CD14-positive monocyte (primary cell): ENCODE measurements at regions not wholly inside any gene's neighbourhood (a gene's known extent, or its start where the extent isn't known, plus 50 kb on each side); places are given as distances from the start of the nearest gene placed in this dataset.

Source experiments
- DNase-seq, 3 donors: peaks; one replicate each; pipeline ENCODE4 v3.0.0-alpha.2; 2011 to 2022
- H2AFZ ChIP-seq: 2 replicates; pipeline ENCODE4 v1.6.0; 2012; ENCODE audit warnings: mild to moderate bottlenecking, low read depth, low read length, inconsistent platforms; ENCODE audit not compliant: insufficient read depth, poor library complexity, severe bottlenecking
- H3K27ac ChIP-seq, 2 donors: 1 replicate in 1 of 2; 2 replicates in 1 of 2; pipeline ENCODE4 v1.5.1; 2012 to 2013; ENCODE audit warnings: low read length in 2 of 2, control low read depth in 1 of 2, inconsistent platforms in 1 of 2, low read depth in 1 of 2, mild to moderate bottlenecking in 1 of 2
- H3K27me3 ChIP-seq, 2 donors: one replicate each; pipeline versions ENCODE4 v1.6.0 to v1.6.1; 2011 to 2013; ENCODE audit warnings: low read length in 2 of 2; ENCODE audit not compliant: control insufficient read depth in 2 of 2, insufficient read depth in 2 of 2
- H3K36me3 ChIP-seq, 2 donors: replicated peaks in 1 of 2; 1 replicate in 1 of 2; 2 replicates in 1 of 2; pipeline versions ENCODE4 v1.5.1 to v1.6.1; 2012 to 2013; ENCODE audit warnings: low read length in 2 of 2, control low read depth in 1 of 2, inconsistent platforms in 1 of 2, mild to moderate bottlenecking in 1 of 2; ENCODE audit not compliant: insufficient read depth in 2 of 2, control insufficient read depth in 1 of 2
- H3K4me1 ChIP-seq, 2 donors: 1 replicate in 1 of 2; 2 replicates in 1 of 2; pipeline versions ENCODE4 v1.5.1 to v1.6.1; 2012 to 2013; ENCODE audit warnings: low read length in 2 of 2, control low read depth in 1 of 2, inconsistent platforms in 1 of 2, mild to moderate bottlenecking in 1 of 2, moderate library complexity in 1 of 2; ENCODE audit not compliant: insufficient read depth in 2 of 2, control insufficient read depth in 1 of 2
- H3K4me2 ChIP-seq: replicated peaks from 2 replicates; pipeline ENCODE3; 2012; ENCODE audit warnings: low read length, moderate library complexity, mild to moderate bottlenecking; ENCODE audit not compliant: poor library complexity, severe bottlenecking; ENCODE audit errors: extremely low read depth
- H3K4me3 ChIP-seq, 3 experiments: fragments of 200-600 bp in 1 of 3; sonication (generic) in 1 of 3; replicated peaks in 1 of 3; 1 replicate in 2 of 3; 2 replicates in 1 of 3; pipeline ENCODE4 v1.5.1; 2011 to 2013; ENCODE audit warnings: low read length in 3 of 3, mild to moderate bottlenecking in 3 of 3, control low read depth in 2 of 3, low read depth in 2 of 3, inconsistent platforms in 1 of 3, moderate library complexity in 1 of 3
- H3K79me2 ChIP-seq: 2 replicates; pipeline ENCODE4 v1.6.0; 2012; ENCODE audit warnings: mild to moderate bottlenecking, control low read depth, inconsistent platforms, low read length, moderate library complexity; ENCODE audit not compliant: insufficient read depth
- H3K9ac ChIP-seq: 2 replicates; pipeline ENCODE4 v1.6.0; 2017; ENCODE audit warnings: low read length, mild to moderate bottlenecking; ENCODE audit not compliant: insufficient read depth, poor library complexity, severe bottlenecking
- H3K9me3 ChIP-seq, 2 donors: replicated peaks in 1 of 2; 1 replicate in 1 of 2; 2 replicates in 1 of 2; pipeline versions ENCODE4 v1.5.1 to v1.6.1; 2012 to 2013; ENCODE audit warnings: low read length in 2 of 2, control low read depth in 1 of 2; ENCODE audit not compliant: control insufficient read depth in 1 of 2, insufficient read depth in 1 of 2
- H4K20me1 ChIP-seq: 2 replicates; pipeline ENCODE4 v1.6.0; 2012; ENCODE audit warnings: mild to moderate bottlenecking, low read length, control low read depth, moderate library complexity; ENCODE audit not compliant: insufficient read depth
- H3K27ac Mint-ChIP-seq, 7 donors: one replicate each; pipeline ENCODE4 v1.8.0; 2020; ENCODE audit warnings: mild to moderate bottlenecking in 7 of 7, mixed read lengths in 7 of 7, moderate library complexity in 6 of 7, inconsistent platforms in 2 of 7
- H3K27me3 Mint-ChIP-seq, 3 donors: one replicate each; pipeline ENCODE4 v1.8.0; 2021 to 2022; ENCODE audit warnings: low read depth in 3 of 3, mild to moderate bottlenecking in 3 of 3, mixed read lengths in 3 of 3, moderate library complexity in 3 of 3, inconsistent platforms in 1 of 3
- H3K36me3 Mint-ChIP-seq, 2 donors: one replicate each; pipeline ENCODE4 v1.8.0; 2020; ENCODE audit warnings: mixed read lengths in 2 of 2, inconsistent platforms in 1 of 2, mild to moderate bottlenecking in 1 of 2
- H3K4me1 Mint-ChIP-seq: one replicate; pipeline ENCODE4 v1.8.0; 2020; ENCODE audit warnings: mild to moderate bottlenecking, mixed read lengths
- H3K4me3 Mint-ChIP-seq, 2 donors: one replicate each; pipeline ENCODE4 v1.8.0; 2020; ENCODE audit warnings: mild to moderate bottlenecking in 2 of 2, mixed read lengths in 2 of 2, moderate library complexity in 1 of 2
- H3K9me3 Mint-ChIP-seq, 7 donors: one replicate each; pipeline ENCODE4 v1.8.0; 2020 to 2022; ENCODE audit warnings: mixed read lengths in 7 of 7, mild to moderate bottlenecking in 6 of 7, moderate library complexity in 6 of 7, inconsistent platforms in 2 of 7
- CTCF ChIP-seq: fragments of 200-600 bp; IDR thresholded peaks from one replicate; pipeline ENCODE4 v1.8.0; 2022; ENCODE audit warnings: antibody characterized with exemption, mild to moderate bottlenecking
- WGBS: methylation state at CpG from one replicate; pipeline ENCODE4 v1.1.5; 2013; ENCODE audit warnings: missing lambda C conversion rate; ENCODE audit not compliant: insufficient coverage; 5-methylcytosine and 5-hydroxymethylcytosine counted together
- intact Hi-C, 2 donors: fragments of 100-400 bp; cut with micrococcal nuclease; formaldehyde crosslinking; loops; one replicate each; pipeline versions ENCODE4 v1.15.0 to v1.15.1; 2023

- Mint-ChIP-seq H3K27me3 (peaks cover 9 to 15% (median 13%) of the 10 kb centered on the region in 3 donors), H3K4me1 (peaks cover 28% of the 10 kb centered on the region)
These were observed 52.7 kb upstream of the TLE3 start for GRCh38 chr15:70150405-70150747.

GRCh38 chr15:70149667-70150404 is 52.1 kb upstream of the TLE3 start:
- H3K4me1 Mint-ChIP-seq = peaks cover 28% of the 10 kb centered on the region
- intact Hi-C loops = loop anchor here in 1 of 2 donors (10.0 kb wide), 1 partner anchor 95 kb away; no protein-coding TSS in a partner anchor

More at GRCh38 chr15:70150405-70150747, 52.7 kb upstream of the TLE3 start:
- Histone ChIP-seq H4K20me1 (no peaks in the 10 kb centered on the region), H3K36me3 (no peaks in the 10 kb centered on the region), H3K4me1 (peaks cover 7 to 8% of the 10 kb centered on the region in 2 donors), H3K9me3 (no peaks in the 10 kb centered on the region), H3K27ac (no peak overlapping the region), H3K9ac (no peak overlapping the region), H3K4me3 (no peak overlapping the region), H3K79me2 (no peaks in the 10 kb centered on the region), H3K27me3 (no peaks in the 10 kb centered on the region), H3K4me2 (no peak overlapping the region), H2AFZ (no peak overlapping the region)
- H3K9me3 Mint-ChIP-seq = peaks cover 0 to 4% (median 0%) of the 10 kb centered on the region in 7 donors
- no peak overlapping the region for H3K4me3 Mint-ChIP-seq
- H3K36me3 Mint-ChIP-seq = no peaks in the 10 kb centered on the region
- intact Hi-C loops = no loop called here
- H3K27ac Mint-ChIP-seq = no peak overlapping the region
- no peak for TF ChIP-seq CTCF
- no peak for DNase-seq

More at GRCh38 chr15:70149667-70150404, 52.1 kb upstream of the TLE3 start:
- WGBS = 43% methylated on average over 1 of the region's 4 CpGs
- peak in 1 of 3 donors; percentile 24 for DNase-seq
- Histone ChIP-seq H3K27me3 (no peaks in the 10 kb centered on the region), H3K9ac (no peak overlapping the region), H3K4me2 (no peak overlapping the region), H4K20me1 (no peaks in the 10 kb centered on the region), H3K4me1 (peaks cover 7 to 8% of the 10 kb centered on the region in 2 donors), H3K4me3 (no peak overlapping the region), H2AFZ (no peak overlapping the region), H3K79me2 (no peaks in the 10 kb centered on the region), H3K9me3 (no peaks in the 10 kb centered on the region), H3K27ac (no peak overlapping the region), H3K36me3 (no peaks in the 10 kb centered on the region)
- Mint-ChIP-seq H3K27me3 (peaks cover 5 to 15% (median 12%) of the 10 kb centered on the region in 3 donors), H3K36me3 (no peaks in the 10 kb centered on the region), H3K9me3 (peaks cover 0 to 4% (median 0%) of the 10 kb centered on the region in 7 donors), H3K27ac (no peak overlapping the region), H3K4me3 (no peak overlapping the region)
- TF ChIP-seq CTCF = no peak
